GM12891 (cell line): ENCODE measurements at regions not wholly inside any gene's neighbourhood (a gene's known extent, or its start where the extent isn't known, plus 50 kb on each side); places are given as distances from the start of the nearest gene placed in this dataset.

Experiments used
- PAX5 ChIP-seq: IDR thresholded peaks from 2 replicates; pipeline ENCODE4 v1.6.1; 2011; ENCODE audit warnings: low read length, moderate library complexity, mild to moderate bottlenecking; ENCODE audit not compliant: insufficient read depth, severe bottlenecking
- POLR2A ChIP-seq: IDR thresholded peaks from 2 replicates; pipeline ENCODE4 v1.6.1; 2011; ENCODE audit warnings: low read depth, low read length, control low read depth
- POLR2AphosphoS5 ChIP-seq: IDR thresholded peaks from 2 replicates; pipeline ENCODE4 v1.6.1; 2011; ENCODE audit warnings: low read depth, low read length, control low read depth
- POU2F2 ChIP-seq: IDR thresholded peaks from 2 replicates; pipeline ENCODE4 v1.6.1; 2011; ENCODE audit warnings: low read depth, mild to moderate bottlenecking, control low read depth, low read length, moderate library complexity
- SPI1 ChIP-seq: IDR thresholded peaks from 2 replicates; pipeline ENCODE4 v1.6.1; 2011; ENCODE audit warnings: low read depth, low read length, control low read depth
- TAF1 ChIP-seq: IDR thresholded peaks from 2 replicates; pipeline ENCODE4 v1.6.1; 2011; ENCODE audit warnings: low read depth, low read length, control low read depth

- TF ChIP-seq TAF1 (no peak), POLR2A (no peak), POU2F2 (no peak), POLR2AphosphoS5 (no peak), SPI1 (no peak), PAX5 (no peak)
Measured at GRCh38 chr7:17158261-17158660, 140.2 kb upstream of the AHR start.
